ENCODE measurements at regions not wholly inside any gene's neighbourhood (a gene's known extent, or its start where the extent isn't known, plus 50 kb on each side); places are given as distances from the start of the nearest gene placed in this dataset.

DNA sequence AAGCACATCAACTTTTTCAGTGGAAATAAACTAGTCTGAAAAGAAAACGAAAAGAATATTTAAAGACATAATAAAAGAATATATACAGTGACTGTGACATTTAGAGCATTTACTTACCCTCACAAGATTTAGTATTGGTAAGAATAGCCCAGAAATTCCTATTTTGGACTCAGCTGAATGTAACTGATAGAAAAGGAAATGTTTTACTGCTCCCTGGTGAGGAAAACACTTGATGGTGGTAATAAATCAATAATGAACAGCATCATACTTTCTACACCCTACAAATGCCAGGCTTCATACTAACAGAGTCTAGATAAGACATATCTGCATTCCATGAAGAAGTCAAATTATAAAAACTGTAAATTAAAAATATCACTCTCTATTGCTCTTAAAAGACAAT, 753.5 kb upstream of the PCDH10 start:
- TF ChIP-seq ZNF720 (CRISPR knock-in tag; IDR thresholded peaks at IDR 0.05) = no peak
- TF ChIP-seq, protein P1, sequence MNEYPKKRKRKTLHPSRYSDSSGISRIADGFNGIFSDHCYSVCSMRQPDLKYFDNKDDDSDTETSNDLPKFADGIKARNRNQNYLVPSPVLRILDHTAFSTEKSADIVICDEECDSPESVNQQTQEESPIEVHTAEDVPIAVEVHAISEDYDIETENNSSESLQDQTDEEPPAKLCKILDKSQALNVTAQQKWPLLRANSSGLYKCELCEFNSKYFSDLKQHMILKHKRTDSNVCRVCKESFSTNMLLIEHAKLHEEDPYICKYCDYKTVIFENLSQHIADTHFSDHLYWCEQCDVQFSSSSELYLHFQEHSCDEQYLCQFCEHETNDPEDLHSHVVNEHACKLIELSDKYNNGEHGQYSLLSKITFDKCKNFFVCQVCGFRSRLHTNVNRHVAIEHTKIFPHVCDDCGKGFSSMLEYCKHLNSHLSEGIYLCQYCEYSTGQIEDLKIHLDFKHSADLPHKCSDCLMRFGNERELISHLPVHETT (CRISPR knock-in tag; conservative IDR thresholded peaks at IDR 0.05) = no peak
- no peak for TF ChIP-seq SRSF4 (IDR thresholded peaks at IDR 0.05; ENCODE audit: low read depth, low read length, poor library complexity, severe bottlenecking)
- TF ChIP-seq, protein P2, sequence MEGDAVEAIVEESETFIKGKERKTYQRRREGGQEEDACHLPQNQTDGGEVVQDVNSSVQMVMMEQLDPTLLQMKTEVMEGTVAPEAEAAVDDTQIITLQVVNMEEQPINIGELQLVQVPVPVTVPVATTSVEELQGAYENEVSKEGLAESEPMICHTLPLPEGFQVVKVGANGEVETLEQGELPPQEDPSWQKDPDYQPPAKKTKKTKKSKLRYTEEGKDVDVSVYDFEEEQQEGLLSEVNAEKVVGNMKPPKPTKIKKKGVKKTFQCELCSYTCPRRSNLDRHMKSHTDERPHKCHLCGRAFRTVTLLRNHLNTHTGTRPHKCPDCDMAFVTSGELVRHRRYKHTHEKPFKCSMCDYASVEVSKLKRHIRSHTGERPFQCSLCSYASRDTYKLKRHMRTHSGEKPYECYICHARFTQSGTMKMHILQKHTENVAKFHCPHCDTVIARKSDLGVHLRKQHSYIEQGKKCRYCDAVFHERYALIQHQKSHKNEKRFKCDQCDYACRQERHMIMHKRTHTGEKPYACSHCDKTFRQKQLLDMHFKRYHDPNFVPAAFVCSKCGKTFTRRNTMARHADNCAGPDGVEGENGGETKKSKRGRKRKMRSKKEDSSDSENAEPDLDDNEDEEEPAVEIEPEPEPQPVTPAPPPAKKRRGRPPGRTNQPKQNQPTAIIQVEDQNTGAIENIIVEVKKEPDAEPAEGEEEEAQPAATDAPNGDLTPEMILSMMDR (CRISPR knock-in tag; IDR thresholded peaks at IDR 0.05) = no peak
- TF ChIP-seq ZMYM3 (CRISPR knock-in tag; IDR thresholded peaks at IDR 0.05) = no peak
- no peak for TF ChIP-seq RNF2 (conservative IDR thresholded peaks at IDR 0.05; ENCODE audit: low read depth)

Data from HepG2 (cell line).